ENCODE measurements at regions not wholly inside any gene's neighbourhood (a gene's known extent, or its start where the extent isn't known, plus 50 kb on each side); places are given as distances from the start of the nearest gene placed in this dataset.
"Not testable (repeated sequence)": the region's sequence is repeated elsewhere in the genome, so short reads cannot be mapped to it uniquely, and the experiment has no call there.

GRCh38 chr5:18466731-18467130 lies 832.5 kb downstream of the TAF11L14 start:
- Mint-ChIP-seq H3K4me1 (no peaks in the 10 kb centered on the region), H3K36me3 (ENCODE audit: low read depth) (no peaks in the 10 kb centered on the region), H3K9me3 (peaks cover 5% of the 10 kb centered on the region), H3K4me3 (no peak overlapping the region), H3K27me3 (ENCODE audit: low read depth) (no peaks in the 10 kb centered on the region), H3K27ac (no peak overlapping the region)
- TF ChIP-seq, protein P1, sequence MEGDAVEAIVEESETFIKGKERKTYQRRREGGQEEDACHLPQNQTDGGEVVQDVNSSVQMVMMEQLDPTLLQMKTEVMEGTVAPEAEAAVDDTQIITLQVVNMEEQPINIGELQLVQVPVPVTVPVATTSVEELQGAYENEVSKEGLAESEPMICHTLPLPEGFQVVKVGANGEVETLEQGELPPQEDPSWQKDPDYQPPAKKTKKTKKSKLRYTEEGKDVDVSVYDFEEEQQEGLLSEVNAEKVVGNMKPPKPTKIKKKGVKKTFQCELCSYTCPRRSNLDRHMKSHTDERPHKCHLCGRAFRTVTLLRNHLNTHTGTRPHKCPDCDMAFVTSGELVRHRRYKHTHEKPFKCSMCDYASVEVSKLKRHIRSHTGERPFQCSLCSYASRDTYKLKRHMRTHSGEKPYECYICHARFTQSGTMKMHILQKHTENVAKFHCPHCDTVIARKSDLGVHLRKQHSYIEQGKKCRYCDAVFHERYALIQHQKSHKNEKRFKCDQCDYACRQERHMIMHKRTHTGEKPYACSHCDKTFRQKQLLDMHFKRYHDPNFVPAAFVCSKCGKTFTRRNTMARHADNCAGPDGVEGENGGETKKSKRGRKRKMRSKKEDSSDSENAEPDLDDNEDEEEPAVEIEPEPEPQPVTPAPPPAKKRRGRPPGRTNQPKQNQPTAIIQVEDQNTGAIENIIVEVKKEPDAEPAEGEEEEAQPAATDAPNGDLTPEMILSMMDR (IDR thresholded peaks at IDR 0.05; ENCODE audit: unreplicated experiment in 3 of 3): no peak

DNA sequence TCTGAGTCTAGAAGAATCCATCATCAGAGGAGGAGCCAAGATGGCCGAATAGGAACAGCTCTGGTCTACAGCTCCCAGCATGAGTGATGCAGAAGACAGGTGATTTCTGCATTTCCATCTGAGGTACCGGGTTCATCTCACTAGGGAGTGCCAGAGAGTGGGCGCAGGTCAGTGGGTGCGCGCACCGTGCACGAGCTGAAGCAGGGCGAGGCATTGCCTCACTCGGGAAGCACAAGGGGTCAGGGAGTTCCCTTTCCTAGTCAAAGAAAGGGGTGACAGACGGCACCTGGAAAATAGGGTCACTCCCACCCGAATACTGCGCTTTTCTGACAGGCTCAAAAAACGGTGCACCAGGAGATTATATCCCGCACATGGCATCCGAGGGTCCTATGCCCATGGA lies 837.5 kb downstream of the TAF11L14 start:
- H3K36me3 Mint-ChIP-seq (ENCODE audit: low read depth); H3K4me1 Mint-ChIP-seq; H3K4me3 Mint-ChIP-seq; H3K27me3 Mint-ChIP-seq (ENCODE audit: low read depth); H3K27ac Mint-ChIP-seq: not testable (repeated sequence)
- H3K9me3 Mint-ChIP-seq: peaks cover 10% of the 10 kb centered on the region

DNA sequence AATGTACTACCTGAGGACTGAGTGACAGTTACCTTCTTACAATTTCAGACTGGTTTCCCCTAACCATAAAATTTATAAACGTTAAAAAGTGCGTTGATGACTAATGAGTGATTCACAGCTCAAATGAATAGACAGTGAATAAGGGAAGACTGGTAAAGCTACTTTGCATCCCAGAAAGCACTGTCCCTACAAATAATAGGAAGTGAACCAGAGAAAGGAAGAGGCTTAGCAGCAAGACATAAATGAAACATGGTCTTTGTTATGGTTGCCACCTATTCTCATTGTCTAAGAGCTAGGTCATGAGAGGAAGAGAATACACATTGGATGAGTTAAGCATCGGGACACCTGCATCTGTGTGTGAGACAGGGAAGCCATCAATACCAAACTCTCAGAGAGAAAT lies 849.2 kb downstream of the TAF11L14 start:
- Mint-ChIP-seq H3K27me3 (ENCODE audit: low read depth) (no peaks in the 10 kb centered on the region), H3K9me3 (no peaks in the 10 kb centered on the region), H3K4me1 (peaks cover 3% of the 10 kb centered on the region), H3K27ac (no peak overlapping the region), H3K36me3 (ENCODE audit: low read depth) (no peaks in the 10 kb centered on the region), H3K4me3 (no peak overlapping the region)
- TF ChIP-seq, protein P1 (IDR thresholded peaks at IDR 0.05; ENCODE audit: unreplicated experiment in 3 of 3): no peak

DNA sequence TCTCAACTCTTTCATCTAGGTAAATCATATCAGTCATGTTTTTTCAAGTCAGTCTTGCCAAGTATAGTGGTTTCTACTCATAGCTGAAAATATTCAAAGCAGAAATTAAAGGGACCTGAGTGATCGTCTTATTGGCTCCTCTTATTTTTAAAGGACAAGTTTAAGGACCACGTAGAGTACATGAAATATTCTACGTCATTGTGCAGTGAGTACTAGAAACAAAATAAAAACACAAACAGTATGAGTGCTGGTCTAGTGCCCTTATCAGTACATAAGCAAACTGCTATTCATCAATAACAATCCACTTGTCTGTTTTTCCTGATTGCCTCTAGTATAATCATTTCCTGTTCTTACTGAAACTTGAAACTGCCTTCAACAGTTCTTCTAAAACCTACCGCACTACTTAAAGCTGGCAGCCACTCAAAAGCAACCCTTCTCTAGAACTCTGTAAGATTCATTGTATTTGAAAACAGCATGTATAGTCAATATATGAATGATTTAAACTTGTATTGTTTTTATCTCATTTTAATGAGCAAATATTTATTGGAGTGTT lies 853.7 kb downstream of the TAF11L14 start:
- no peaks in the 10 kb centered on the region for H3K9me3 Mint-ChIP-seq
- H3K4me3 Mint-ChIP-seq: no peak overlapping the region
- H3K4me1 Mint-ChIP-seq: peaks cover 3% of the 10 kb centered on the region
- no peaks in the 10 kb centered on the region for H3K27me3 Mint-ChIP-seq (ENCODE audit: low read depth)
- no peaks in the 10 kb centered on the region for H3K36me3 Mint-ChIP-seq (ENCODE audit: low read depth)
- peak overlapping the region in 1 of 3 experiments; percentile 12 for H3K27ac Mint-ChIP-seq
- TF ChIP-seq, protein P1 (IDR thresholded peaks at IDR 0.05; ENCODE audit: unreplicated experiment in 3 of 3): no peak

DNA sequence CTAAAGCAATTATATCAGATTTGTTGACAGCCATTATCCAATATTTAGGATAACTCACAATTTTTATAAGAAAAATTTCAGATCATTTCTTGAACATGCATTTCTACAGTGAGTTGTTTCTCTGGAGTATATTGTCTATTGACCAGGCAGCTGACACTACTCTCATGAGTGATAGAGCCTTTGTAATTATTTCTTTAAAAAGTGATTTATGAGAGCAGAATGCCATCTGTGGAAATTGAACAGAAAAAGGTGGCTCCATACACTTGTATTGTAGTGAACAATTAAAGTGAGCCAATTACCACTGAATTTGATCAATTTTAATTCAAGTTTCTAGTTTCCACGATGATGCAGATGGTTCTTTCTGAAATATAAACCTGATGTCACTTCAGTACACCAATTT lies 855.4 kb downstream of the TAF11L14 start:
- TF ChIP-seq, protein P1 (IDR thresholded peaks at IDR 0.05; ENCODE audit: unreplicated experiment in 3 of 3): no peak
- H3K9me3 Mint-ChIP-seq: no peaks in the 10 kb centered on the region
- H3K36me3 Mint-ChIP-seq (ENCODE audit: low read depth): no peaks in the 10 kb centered on the region
- H3K4me1 Mint-ChIP-seq: peaks cover 3% of the 10 kb centered on the region
- no peaks in the 10 kb centered on the region for H3K27me3 Mint-ChIP-seq (ENCODE audit: low read depth)
- H3K4me3 Mint-ChIP-seq: no peak overlapping the region
- no peak overlapping the region for H3K27ac Mint-ChIP-seq

DNA sequence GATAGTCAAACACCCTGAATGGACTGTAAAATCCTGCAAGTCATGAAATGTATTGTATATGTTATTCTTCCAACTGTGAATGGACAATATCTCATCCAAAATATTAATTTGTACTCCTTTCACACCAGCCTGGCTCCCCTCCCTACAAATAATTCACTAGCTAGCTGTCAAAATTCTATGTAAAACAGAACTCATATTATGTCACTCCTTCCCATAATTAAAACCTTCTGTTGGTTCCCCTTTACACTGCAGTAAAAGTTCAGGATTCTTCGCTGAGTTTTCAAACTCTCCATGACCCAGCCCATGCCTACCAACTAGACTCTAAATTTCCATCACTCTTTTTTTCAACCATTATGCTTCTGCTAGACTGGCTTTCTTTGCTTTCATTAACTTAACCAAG lies 857.1 kb downstream of the TAF11L14 start:
- H3K36me3 Mint-ChIP-seq (ENCODE audit: low read depth): no peaks in the 10 kb centered on the region
- no peaks in the 10 kb centered on the region for H3K27me3 Mint-ChIP-seq (ENCODE audit: low read depth)
- TF ChIP-seq, protein P1 (IDR thresholded peaks at IDR 0.05; ENCODE audit: unreplicated experiment in 3 of 3): no peak
- H3K27ac Mint-ChIP-seq: peak overlapping the region in 1 of 3 experiments; percentile 50
- H3K4me3 Mint-ChIP-seq: no peak overlapping the region
- peaks cover 11% of the 10 kb centered on the region for H3K9me3 Mint-ChIP-seq
- H3K4me1 Mint-ChIP-seq: peaks cover 3% of the 10 kb centered on the region
